ENCODE measurements at regions not wholly inside any gene's neighbourhood (a gene's known extent, or its start where the extent isn't known, plus 50 kb on each side); places are given as distances from the start of the nearest gene placed in this dataset.

- H3K36me3 ChIP-seq, result no peaks in the 10 kb centered on the region
- no peaks in the 10 kb centered on the region for H3K4me1 ChIP-seq
- intact Hi-C loops (cut with DNase I), result no loop called here
- H3K4me3 ChIP-seq, result no peak overlapping the region
- WGBS, 2 donors, result 36 to 45% methylated on average over 5 of the region's 5 CpGs
- no peak overlapping the region for H3K27ac ChIP-seq
- no peak for DNase-seq
- TF ChIP-seq POLR2A (IDR thresholded peaks at IDR 0.05) (no peak), CTCF (IDR thresholded peaks at IDR 0.05) (no peak)
- peaks cover 0 to 10% (median 0%) of the 10 kb centered on the region in 4 donors for H3K27me3 ChIP-seq
- no peaks in the 10 kb centered on the region for H3K9me3 ChIP-seq
Measured at GRCh38 chr10:47218803-47219202, 81.2 kb upstream of the GDF10 start.

GRCh38 chr10:47222461-47222860, 77.5 kb upstream of the GDF10 start:
- Histone ChIP-seq H3K4me1 (no peaks in the 10 kb centered on the region), H3K9me3 (no peaks in the 10 kb centered on the region), H3K27ac (no peak overlapping the region), H3K27me3 (peaks cover 0 to 10% (median 0%) of the 10 kb centered on the region in 4 donors), H3K4me3 (no peak overlapping the region), H3K36me3 (no peaks in the 10 kb centered on the region)
- intact Hi-C loops (cut with DNase I), result no loop called here
- WGBS, 2 donors, result 59 to 71% methylated on average over 2 to 3 of the region's 4 CpGs
- no peak for DNase-seq
- TF ChIP-seq POLR2A (IDR thresholded peaks at IDR 0.05), result no peak
- TF ChIP-seq CTCF (IDR thresholded peaks at IDR 0.05), result no peak

GRCh38 chr10:47223236-47223635, 76.8 kb upstream of the GDF10 start:
- intact Hi-C loops (cut with DNase I), result no loop called here
- Histone ChIP-seq H3K27ac (no peak overlapping the region), H3K4me1 (no peaks in the 10 kb centered on the region), H3K27me3 (peaks cover 0 to 10% (median 0%) of the 10 kb centered on the region in 4 donors), H3K9me3 (no peaks in the 10 kb centered on the region), H3K4me3 (no peak overlapping the region), H3K36me3 (no peaks in the 10 kb centered on the region)
- 60 to 67% methylated on average over 1 of the region's 1 CpG for WGBS, 2 donors
- TF ChIP-seq POLR2A (IDR thresholded peaks at IDR 0.05) (no peak), CTCF (IDR thresholded peaks at IDR 0.05) (no peak)
- no peak for DNase-seq

- Histone ChIP-seq H3K27ac (no peak overlapping the region), H3K4me1 (no peaks in the 10 kb centered on the region), H3K4me3 (no peak overlapping the region), H3K36me3 (no peaks in the 10 kb centered on the region), H3K9me3 (no peaks in the 10 kb centered on the region), H3K27me3 (no peaks in the 10 kb centered on the region)
- intact Hi-C loops (cut with DNase I), result no loop called here
- no peak for DNase-seq
- 24 to 35% methylated on average over 2 of the region's 2 CpGs for WGBS, 2 donors
- TF ChIP-seq CTCF (IDR thresholded peaks at IDR 0.05), result no peak
- TF ChIP-seq POLR2A (IDR thresholded peaks at IDR 0.05), result no peak
Measured at GRCh38 chr10:47224546-47225218, 75.3 kb upstream of the GDF10 start.

GRCh38 chr10:47225219-47225927, 74.6 kb upstream of the GDF10 start:
- H3K36me3 ChIP-seq, result no peaks in the 10 kb centered on the region
- no peak for DNase-seq
- H3K27me3 ChIP-seq, result no peaks in the 10 kb centered on the region
- H3K4me1 ChIP-seq, result no peaks in the 10 kb centered on the region
- no peaks in the 10 kb centered on the region for H3K9me3 ChIP-seq
- 75 to 77% methylated on average over 5 to 8 of the region's 8 CpGs for WGBS, 2 donors
- no peak for TF ChIP-seq CTCF (IDR thresholded peaks at IDR 0.05)
- no peak for TF ChIP-seq POLR2A (IDR thresholded peaks at IDR 0.05)
- intact Hi-C loops (cut with DNase I), result no loop called here
- H3K4me3 ChIP-seq, result no peak overlapping the region
- no peak overlapping the region for H3K27ac ChIP-seq
